SJCRH30 (cell line): ENCODE measurements at regions not wholly inside any gene's neighbourhood (a gene's known extent, or its start where the extent isn't known, plus 50 kb on each side); places are given as distances from the start of the nearest gene placed in this dataset.
"Not testable (repeated sequence)": the region's sequence is repeated elsewhere in the genome, so short reads cannot be mapped to it uniquely, and the experiment has no call there.

Experiments used
- DNase-seq, 2 experiments: peaks; one replicate each; pipeline ENCODE4 v3.0.0-alpha.2; 2015 to 2020
- H3K27ac ChIP-seq: fragments of 250-450 bp; sonication (Bioruptor Pico); 2 replicates; pipeline ENCODE4 v1.5.1; 2020; ENCODE audit warnings: mild to moderate bottlenecking, moderate library complexity
- H3K27me3 ChIP-seq: fragments of 250-450 bp; sonication (Bioruptor Pico); 2 replicates; pipeline ENCODE4 v1.5.1; 2020; ENCODE audit warnings: mild to moderate bottlenecking, moderate library complexity
- H3K36me3 ChIP-seq: fragments of 250-450 bp; sonication (Bioruptor Pico); 2 replicates; pipeline ENCODE4 v1.5.1; 2020; ENCODE audit warnings: mild to moderate bottlenecking, moderate library complexity
- H3K4me1 ChIP-seq: fragments of 250-450 bp; sonication (Bioruptor Pico); 2 replicates; pipeline ENCODE4 v1.5.1; 2020; ENCODE audit warnings: mild to moderate bottlenecking, moderate library complexity
- H3K4me3 ChIP-seq: fragments of 250-450 bp; sonication (Bioruptor Pico); 2 replicates; pipeline ENCODE4 v1.5.1; 2020; ENCODE audit warnings: mild to moderate bottlenecking, moderate library complexity
- H3K9me3 ChIP-seq: fragments of 250-450 bp; sonication (Bioruptor Pico); replicated peaks from 2 replicates; pipeline ENCODE4 v1.5.1; 2020; ENCODE audit warnings: mild to moderate bottlenecking, moderate library complexity

GRCh38 chr2:87412036-87412820, 335.7 kb upstream of the PLGLB2 start:
- H3K27ac ChIP-seq, H3K4me1 ChIP-seq, H3K36me3 ChIP-seq, DNase-seq, H3K4me3 ChIP-seq, H3K27me3 ChIP-seq, H3K9me3 ChIP-seq: not testable (repeated sequence)

- not testable (repeated sequence) for H3K27me3 ChIP-seq, H3K27ac ChIP-seq, H3K4me1 ChIP-seq, H3K4me3 ChIP-seq, H3K36me3 ChIP-seq, H3K9me3 ChIP-seq
- peak in 1 of 2 experiments; percentile 0 for DNase-seq
Observed at GRCh38 chr2:87414331-87414730, 333.6 kb upstream of the PLGLB2 start.

- H3K9me3 ChIP-seq, H3K4me3 ChIP-seq, H3K27ac ChIP-seq, DNase-seq, H3K27me3 ChIP-seq, H3K4me1 ChIP-seq, H3K36me3 ChIP-seq: not testable (repeated sequence)
Observed at GRCh38 chr2:87414795-87415570, 332.9 kb upstream of the PLGLB2 start.

GRCh38 chr2:87415586-87416265, 332.2 kb upstream of the PLGLB2 start:
- not testable (repeated sequence) for DNase-seq, H3K27ac ChIP-seq, H3K27me3 ChIP-seq

GRCh38 chr2:87416266-87416592, 331.7 kb upstream of the PLGLB2 start:
- not testable (repeated sequence) for DNase-seq

More at GRCh38 chr2:87415586-87416265, 332.2 kb upstream of the PLGLB2 start:
- H3K4me1 ChIP-seq, H3K4me3 ChIP-seq, H3K9me3 ChIP-seq, H3K36me3 ChIP-seq: not testable (repeated sequence)

GRCh38 chr2:87417147-87417546, 330.7 kb upstream of the PLGLB2 start:
- not testable (repeated sequence) for H3K27ac ChIP-seq, H3K4me1 ChIP-seq, H3K27me3 ChIP-seq, H3K4me3 ChIP-seq, H3K9me3 ChIP-seq, DNase-seq, H3K36me3 ChIP-seq

More at GRCh38 chr2:87416266-87416592, 331.7 kb upstream of the PLGLB2 start:
- not testable (repeated sequence) for H3K27me3 ChIP-seq, H3K4me3 ChIP-seq, H3K4me1 ChIP-seq, H3K36me3 ChIP-seq, H3K9me3 ChIP-seq, H3K27ac ChIP-seq

GRCh38 chr2:87417742-87418567, 329.9 kb upstream of the PLGLB2 start:
- not testable (repeated sequence) for H3K27me3 ChIP-seq, DNase-seq, H3K27ac ChIP-seq, H3K36me3 ChIP-seq, H3K9me3 ChIP-seq, H3K4me1 ChIP-seq, H3K4me3 ChIP-seq

- not testable (repeated sequence) for H3K4me1 ChIP-seq, H3K27me3 ChIP-seq, H3K27ac ChIP-seq, H3K4me3 ChIP-seq, H3K36me3 ChIP-seq, H3K9me3 ChIP-seq
- peak in 1 of 2 experiments; percentile 15 for DNase-seq
Observed at GRCh38 chr2:87418823-87419822, 328.8 kb upstream of the PLGLB2 start.

GRCh38 chr2:87419980-87420379, 327.9 kb upstream of the PLGLB2 start:
- H3K4me3 ChIP-seq, H3K9me3 ChIP-seq, H3K27ac ChIP-seq, H3K36me3 ChIP-seq, H3K4me1 ChIP-seq, H3K27me3 ChIP-seq, DNase-seq: not testable (repeated sequence)

- DNase-seq: peak in 1 of 2 experiments; percentile 1
- H3K4me1 ChIP-seq, H3K27me3 ChIP-seq, H3K4me3 ChIP-seq, H3K9me3 ChIP-seq, H3K36me3 ChIP-seq, H3K27ac ChIP-seq: not testable (repeated sequence)
Observed at GRCh38 chr2:87420954-87421353, 326.9 kb upstream of the PLGLB2 start.

GRCh38 chr2:87423796-87424762, 323.8 kb upstream of the PLGLB2 start:
- H3K27me3 ChIP-seq, H3K27ac ChIP-seq, H3K4me1 ChIP-seq, H3K4me3 ChIP-seq, H3K9me3 ChIP-seq, H3K36me3 ChIP-seq: not testable (repeated sequence)
- peak in 1 of 2 experiments; percentile 4 for DNase-seq

- H3K4me3 ChIP-seq, H3K36me3 ChIP-seq, H3K9me3 ChIP-seq, H3K27me3 ChIP-seq, H3K4me1 ChIP-seq, H3K27ac ChIP-seq: not testable (repeated sequence)
- peak in 1 of 2 experiments; percentile 10 for DNase-seq
Observed at GRCh38 chr2:87424763-87425154, 323.1 kb upstream of the PLGLB2 start.

- not testable (repeated sequence) for H3K27ac ChIP-seq, DNase-seq, H3K4me1 ChIP-seq, H3K27me3 ChIP-seq, H3K36me3 ChIP-seq, H3K4me3 ChIP-seq, H3K9me3 ChIP-seq
Observed at GRCh38 chr2:87425191-87425590, 322.7 kb upstream of the PLGLB2 start.
